Testis (tissue), 2 donors: ENCODE measurements at regions not wholly inside any gene's neighbourhood (a gene's known extent, or its start where the extent isn't known, plus 50 kb on each side); places are given as distances from the start of the nearest gene placed in this dataset.

Experiments
- POLR2A ChIP-seq: fragments of 450-650 bp; IDR thresholded peaks from one replicate; pipeline ENCODE4 v1.6.1; 2017; ENCODE audit warnings: antibody characterized with exemption, mild to moderate bottlenecking, moderate library complexity
- TF ChIP-seq, protein P1 (sequence below), 3 experiments: fragments of 450-650 bp in 2 of 3; fragments of 200-600 bp in 1 of 3; sonication (generic) in 1 of 3; IDR thresholded peaks; one replicate each; pipeline ENCODE4 v1.5.1; 2016 to 2019; ENCODE audit warnings: antibody characterized with exemption in 3 of 3, mild to moderate bottlenecking in 2 of 3, moderate library complexity in 1 of 3

DNA sequence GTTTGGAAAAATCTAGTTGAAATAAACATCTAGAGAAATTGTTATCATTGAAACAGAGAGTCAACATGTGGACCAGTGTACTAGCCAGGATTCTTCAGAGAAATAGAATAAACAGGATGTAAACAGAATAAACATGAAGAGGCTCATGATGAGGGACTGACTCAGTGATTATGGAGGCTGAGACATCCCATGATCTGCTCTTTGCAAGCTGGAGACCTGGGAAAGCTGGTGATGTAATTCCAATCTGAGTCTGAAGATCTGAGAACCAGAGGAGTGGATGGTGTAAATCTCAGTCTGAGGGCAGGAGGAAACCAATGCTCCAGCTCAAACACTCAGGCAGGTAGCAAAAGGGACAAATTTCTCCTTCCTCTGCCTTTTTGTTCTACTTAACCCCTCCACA, 62.9 kb upstream of the FAM180A start:
- TF ChIP-seq POLR2A: no peak
- TF ChIP-seq, protein P1, sequence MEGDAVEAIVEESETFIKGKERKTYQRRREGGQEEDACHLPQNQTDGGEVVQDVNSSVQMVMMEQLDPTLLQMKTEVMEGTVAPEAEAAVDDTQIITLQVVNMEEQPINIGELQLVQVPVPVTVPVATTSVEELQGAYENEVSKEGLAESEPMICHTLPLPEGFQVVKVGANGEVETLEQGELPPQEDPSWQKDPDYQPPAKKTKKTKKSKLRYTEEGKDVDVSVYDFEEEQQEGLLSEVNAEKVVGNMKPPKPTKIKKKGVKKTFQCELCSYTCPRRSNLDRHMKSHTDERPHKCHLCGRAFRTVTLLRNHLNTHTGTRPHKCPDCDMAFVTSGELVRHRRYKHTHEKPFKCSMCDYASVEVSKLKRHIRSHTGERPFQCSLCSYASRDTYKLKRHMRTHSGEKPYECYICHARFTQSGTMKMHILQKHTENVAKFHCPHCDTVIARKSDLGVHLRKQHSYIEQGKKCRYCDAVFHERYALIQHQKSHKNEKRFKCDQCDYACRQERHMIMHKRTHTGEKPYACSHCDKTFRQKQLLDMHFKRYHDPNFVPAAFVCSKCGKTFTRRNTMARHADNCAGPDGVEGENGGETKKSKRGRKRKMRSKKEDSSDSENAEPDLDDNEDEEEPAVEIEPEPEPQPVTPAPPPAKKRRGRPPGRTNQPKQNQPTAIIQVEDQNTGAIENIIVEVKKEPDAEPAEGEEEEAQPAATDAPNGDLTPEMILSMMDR (IDR thresholded peaks at IDR 0.05): no peak
